ENCODE measurements at regions not wholly inside any gene's neighbourhood (a gene's known extent, or its start where the extent isn't known, plus 50 kb on each side); places are given as distances from the start of the nearest gene placed in this dataset.

DNA sequence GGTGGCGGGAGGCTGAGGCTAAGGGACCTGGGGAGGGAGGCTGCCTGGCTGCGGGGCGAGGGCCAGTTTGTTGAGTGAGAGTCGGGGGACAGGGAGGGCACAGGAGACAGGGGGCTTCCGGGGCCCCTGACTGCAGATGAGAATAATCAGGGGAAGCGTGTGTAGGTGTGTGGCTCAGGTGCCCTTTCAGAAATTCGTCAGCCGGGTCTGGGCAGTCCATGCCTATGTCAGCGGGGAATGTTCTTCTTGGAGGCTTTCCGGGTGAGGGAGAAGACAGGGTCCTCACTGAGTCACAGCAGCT, 52.3 kb upstream of the OTOF start:
- TF ChIP-seq, protein P1, sequence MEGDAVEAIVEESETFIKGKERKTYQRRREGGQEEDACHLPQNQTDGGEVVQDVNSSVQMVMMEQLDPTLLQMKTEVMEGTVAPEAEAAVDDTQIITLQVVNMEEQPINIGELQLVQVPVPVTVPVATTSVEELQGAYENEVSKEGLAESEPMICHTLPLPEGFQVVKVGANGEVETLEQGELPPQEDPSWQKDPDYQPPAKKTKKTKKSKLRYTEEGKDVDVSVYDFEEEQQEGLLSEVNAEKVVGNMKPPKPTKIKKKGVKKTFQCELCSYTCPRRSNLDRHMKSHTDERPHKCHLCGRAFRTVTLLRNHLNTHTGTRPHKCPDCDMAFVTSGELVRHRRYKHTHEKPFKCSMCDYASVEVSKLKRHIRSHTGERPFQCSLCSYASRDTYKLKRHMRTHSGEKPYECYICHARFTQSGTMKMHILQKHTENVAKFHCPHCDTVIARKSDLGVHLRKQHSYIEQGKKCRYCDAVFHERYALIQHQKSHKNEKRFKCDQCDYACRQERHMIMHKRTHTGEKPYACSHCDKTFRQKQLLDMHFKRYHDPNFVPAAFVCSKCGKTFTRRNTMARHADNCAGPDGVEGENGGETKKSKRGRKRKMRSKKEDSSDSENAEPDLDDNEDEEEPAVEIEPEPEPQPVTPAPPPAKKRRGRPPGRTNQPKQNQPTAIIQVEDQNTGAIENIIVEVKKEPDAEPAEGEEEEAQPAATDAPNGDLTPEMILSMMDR (conservative IDR thresholded peaks at IDR 0.05; ENCODE audit: low read length), result no peak
- no peak for TF ChIP-seq EZH2phosphoT487 (IDR thresholded peaks at IDR 0.05; ENCODE audit: borderline replicate concordance, low read depth, low read length)

Measured in OCI-LY7 (cell line).